Osteoblast (primary cell): ENCODE measurements at regions not wholly inside any gene's neighbourhood (a gene's known extent, or its start where the extent isn't known, plus 50 kb on each side); places are given as distances from the start of the nearest gene placed in this dataset.

Experiments
- DNase-seq: peaks from one replicate; pipeline ENCODE4 v3.0.0; 2011; ENCODE audit warnings: low spot score, mixed read lengths; ENCODE audit not compliant: insufficient read length; ENCODE audit errors: missing footprints
- H2AFZ ChIP-seq: 2 replicates; pipeline ENCODE4 v1.6.0; 2011; ENCODE audit warnings: mild to moderate bottlenecking, low read length
- H3K27ac ChIP-seq: 2 replicates; pipeline ENCODE4 v1.5.1; 2011; ENCODE audit warnings: mild to moderate bottlenecking, low read depth, low read length, moderate library complexity
- H3K27me3 ChIP-seq: 2 replicates; pipeline ENCODE4 v1.6.0; 2012; ENCODE audit warnings: mild to moderate bottlenecking, control low read depth, inconsistent platforms, low read length, moderate library complexity; ENCODE audit not compliant: insufficient read depth
- H3K36me3 ChIP-seq: 2 replicates; pipeline ENCODE4 v1.5.1; 2011; ENCODE audit warnings: mild to moderate bottlenecking, low read length, control low read depth, moderate library complexity; ENCODE audit not compliant: insufficient read depth
- H3K4me1 ChIP-seq: 2 replicates; pipeline ENCODE4 v1.5.1; 2011; ENCODE audit warnings: mild to moderate bottlenecking, low read length, control low read depth, moderate library complexity; ENCODE audit not compliant: insufficient read depth
- H3K4me2 ChIP-seq: 2 replicates; pipeline ENCODE4 v1.6.0; 2011; ENCODE audit warnings: mild to moderate bottlenecking, low read length; ENCODE audit not compliant: insufficient read depth
- H3K4me3 ChIP-seq: fragments of 200-600 bp; sonication (generic); 3 replicates; pipeline ENCODE4 v1.5.1; 2012; ENCODE audit warnings: mild to moderate bottlenecking, low read length, inconsistent platforms; ENCODE audit not compliant: insufficient read depth
- H3K79me2 ChIP-seq: 2 replicates; pipeline ENCODE4 v1.6.0; 2012; ENCODE audit warnings: mild to moderate bottlenecking, low read length, control low read depth, inconsistent platforms; ENCODE audit not compliant: insufficient read depth
- H3K9me3 ChIP-seq: 2 replicates; pipeline ENCODE4 v1.5.1; 2011; ENCODE audit warnings: low read depth, low read length, control low read depth
- H4K20me1 ChIP-seq: 2 replicates; pipeline ENCODE4 v1.6.0; 2012; ENCODE audit warnings: mild to moderate bottlenecking, low read length, control low read depth; ENCODE audit not compliant: insufficient read depth
- CTCF ChIP-seq: IDR thresholded peaks from 2 replicates; pipeline ENCODE4 v1.5.1; 2011; ENCODE audit warnings: mild to moderate bottlenecking, low read depth, low read length, moderate library complexity; ENCODE audit errors: extremely low read depth

- H3K4me3 ChIP-seq: no peak overlapping the region
- H3K36me3 ChIP-seq: no peaks in the 10 kb centered on the region
- no peaks in the 10 kb centered on the region for H3K4me1 ChIP-seq
- H3K9me3 ChIP-seq: no peaks in the 10 kb centered on the region
- H3K79me2 ChIP-seq: no peaks in the 10 kb centered on the region
- no peaks in the 10 kb centered on the region for H3K27me3 ChIP-seq
- no peak overlapping the region for H3K4me2 ChIP-seq
- H4K20me1 ChIP-seq: no peaks in the 10 kb centered on the region
- no peak for DNase-seq
- H2AFZ ChIP-seq: no peak overlapping the region
- H3K27ac ChIP-seq: no peak overlapping the region
- no peak for TF ChIP-seq CTCF
Observed at GRCh38 chr15:31802761-31803160, 227.6 kb upstream of the CHRNA7 start.

- no peak for DNase-seq
- no peak overlapping the region for H3K27ac ChIP-seq
- no peak overlapping the region for H3K4me2 ChIP-seq
- no peaks in the 10 kb centered on the region for H3K9me3 ChIP-seq
- no peaks in the 10 kb centered on the region for H3K79me2 ChIP-seq
- no peaks in the 10 kb centered on the region for H3K27me3 ChIP-seq
- H3K4me3 ChIP-seq: no peak overlapping the region
- no peak for TF ChIP-seq CTCF
- no peak overlapping the region for H2AFZ ChIP-seq
- no peaks in the 10 kb centered on the region for H3K36me3 ChIP-seq
- no peaks in the 10 kb centered on the region for H3K4me1 ChIP-seq
- no peaks in the 10 kb centered on the region for H4K20me1 ChIP-seq
Observed at GRCh38 chr15:31803388-31803884, 226.9 kb upstream of the CHRNA7 start.

GRCh38 chr15:31805090-31805662 lies 225.1 kb upstream of the CHRNA7 start:
- H3K4me1 ChIP-seq: no peaks in the 10 kb centered on the region
- no peaks in the 10 kb centered on the region for H3K27me3 ChIP-seq
- no peak overlapping the region for H3K4me2 ChIP-seq
- no peaks in the 10 kb centered on the region for H4K20me1 ChIP-seq
- no peak for TF ChIP-seq CTCF
- DNase-seq: no peak
- no peak overlapping the region for H3K4me3 ChIP-seq
- no peaks in the 10 kb centered on the region for H3K9me3 ChIP-seq
- no peaks in the 10 kb centered on the region for H3K79me2 ChIP-seq
- no peaks in the 10 kb centered on the region for H3K36me3 ChIP-seq
- no peak overlapping the region for H3K27ac ChIP-seq
- no peak overlapping the region for H2AFZ ChIP-seq

- no peaks in the 10 kb centered on the region for H3K4me1 ChIP-seq
- no peak for TF ChIP-seq CTCF
- no peak overlapping the region for H3K4me2 ChIP-seq
- H3K27ac ChIP-seq: no peak overlapping the region
- H2AFZ ChIP-seq: no peak overlapping the region
- no peaks in the 10 kb centered on the region for H3K36me3 ChIP-seq
- no peaks in the 10 kb centered on the region for H3K79me2 ChIP-seq
- H3K27me3 ChIP-seq: no peaks in the 10 kb centered on the region
- no peaks in the 10 kb centered on the region for H4K20me1 ChIP-seq
- no peaks in the 10 kb centered on the region for H3K9me3 ChIP-seq
- DNase-seq: no peak
- H3K4me3 ChIP-seq: no peak overlapping the region
Observed at GRCh38 chr15:31806106-31806505, 224.2 kb upstream of the CHRNA7 start.
